Ishikawa (cell line): ENCODE measurements at regions not wholly inside any gene's neighbourhood (a gene's known extent, or its start where the extent isn't known, plus 50 kb on each side); places are given as distances from the start of the nearest gene placed in this dataset.

Experiments used
- CEBPB ChIP-seq: IDR thresholded peaks from 2 replicates; pipeline ENCODE4 v1.6.1; 2012
- CREB1 ChIP-seq: IDR thresholded peaks from 2 replicates; pipeline ENCODE4 v1.6.1; 2012; ENCODE audit warnings: low read depth
- EGR1 ChIP-seq: IDR thresholded peaks from 2 replicates; pipeline ENCODE4 v1.6.1; 2012
- FOXM1 ChIP-seq: IDR thresholded peaks from 2 replicates; pipeline ENCODE4 v1.6.1; 2012; ENCODE audit warnings: low read depth, borderline replicate concordance
- MAX ChIP-seq: IDR thresholded peaks from 2 replicates; pipeline ENCODE4 v1.6.1; 2012
- NFIC ChIP-seq: IDR thresholded peaks from 2 replicates; pipeline ENCODE4 v1.6.1; 2012
- RAD21 ChIP-seq: IDR thresholded peaks from 2 replicates; pipeline ENCODE4 v1.6.1; 2012; ENCODE audit warnings: low read depth
- TCF12 ChIP-seq: IDR thresholded peaks from 2 replicates; pipeline ENCODE4 v1.6.1; 2012; ENCODE audit warnings: low read depth
- USF1 ChIP-seq: IDR thresholded peaks from 2 replicates; pipeline ENCODE4 v1.6.1; 2012
- YY1 ChIP-seq: IDR thresholded peaks from 2 replicates; pipeline ENCODE4 v1.6.1; 2012; ENCODE audit warnings: low read depth

- peak; percentile 55 for TF ChIP-seq RAD21
Observed at GRCh38 chr3:75552095-75552494, 112.0 kb upstream of the FRG2C start.

- peak; percentile 15; the same call in 1 of the 2 replicates for TF ChIP-seq RAD21
- TF ChIP-seq MAX: 0 out of 2 replicates have a peak, but pooled peaks have one; percentile 21
Observed at GRCh38 chr3:75579981-75580782, 83.9 kb upstream of the FRG2C start.

GRCh38 chr3:75604286-75604934, 59.7 kb upstream of the FRG2C start:
- TF ChIP-seq RAD21: peak; percentile 38

- TF ChIP-seq CREB1 (no peak), TCF12 (no peak), YY1 (no peak), FOXM1 (no peak), CEBPB (no peak), NFIC (no peak), USF1 (no peak), EGR1 (no peak)
Observed at GRCh38 chr3:75610773-75611172, 53.4 kb upstream of the FRG2C start.
